A549 (cell line): ENCODE measurements at regions not wholly inside any gene's neighbourhood (a gene's known extent, or its start where the extent isn't known, plus 50 kb on each side); places are given as distances from the start of the nearest gene placed in this dataset.

ENCODE experiments used
- ATAC-seq, 2 experiments: fragments of 200-7000 bp in 1 of 2; fragments of >200 bp in 1 of 2; cut with Nextera tagmentation in 1 of 2; cut with Tn5 transposase in 1 of 2; 3 replicates each; pipeline versions ENCODE4 v1.8.0 to v1.9.1; 2018 to 2020; ENCODE audit warnings: mild to moderate bottlenecking in 1 of 2, moderate library complexity in 1 of 2
- CTCF ChIA-PET: fragments of 300-600 bp; sonication (Branson Sonifier 250); formaldehyde crosslinking; extraction: SDS; loops from one replicate; lab custom pipeline; 2021; ENCODE audit warnings: antibody characterized with exemption, inconsistent platforms; lab: Yijun Ruan, JAX
- POLR2A ChIA-PET: fragments of 350-600 bp; formaldehyde crosslinking; extraction: SDS; loops from one replicate; lab custom pipeline; 2021; ENCODE audit warnings: antibody characterized with exemption, inconsistent platforms; lab: Yijun Ruan, JAX
- DNase-seq, 2 experiments: peaks; one replicate each; pipeline versions ENCODE4 v3.0.0 to v3.0.0-alpha.2; 2011 to 2016; ENCODE audit warnings: low read depth in 1 of 2, low spot score in 1 of 2
- FAIRE-seq: peaks from 2 replicates; lab custom pipeline; 2011; peaks lifted over from hg19 to GRCh38; lab: Jason Lieb, UNC
- H3K27ac ChIP-seq, 2 experiments: fragments of >200 bp; sonication (Bioruptor Twin); formaldehyde crosslinking; 3 replicates each; pipeline ENCODE4 v1.5.1; 2016 to 2017
- H3K4me1 ChIP-seq: fragments of >200 bp; sonication (Bioruptor Twin); formaldehyde crosslinking; 3 replicates; pipeline ENCODE4 v1.6.1; 2016
- H3K4me2 ChIP-seq: fragments of >200 bp; sonication (Bioruptor Twin); formaldehyde crosslinking; 3 replicates; pipeline ENCODE4 v1.6.1; 2016
- H3K4me3 ChIP-seq: fragments of >200 bp; sonication (Bioruptor Twin); formaldehyde crosslinking; 3 replicates; pipeline ENCODE4 v1.5.1; 2016
- H3K9me3 ChIP-seq: fragments of >200 bp; sonication (Bioruptor Twin); formaldehyde crosslinking; 3 replicates; pipeline ENCODE4 v1.6.1; 2016
- BHLHE40 ChIP-seq: IDR thresholded peaks from 2 replicates; pipeline ENCODE4 v1.6.1; 2012; ENCODE audit warnings: low read depth, low read length, inconsistent platforms
- CBX2 ChIP-seq: fragments of 200-600 bp; sonication (generic); IDR thresholded peaks from 2 replicates; pipeline ENCODE4 v1.6.1; 2016; ENCODE audit warnings: low read depth, mild to moderate bottlenecking, borderline replicate concordance
- CHD2 ChIP-seq: fragments of 150-350 bp; IDR thresholded peaks from 2 replicates; pipeline ENCODE4 v1.6.1; 2014; ENCODE audit warnings: low read length; ENCODE audit not compliant: partially characterized antibody
- FOSB ChIP-seq: fragments of 250-450 bp; sonication (Bioruptor Pico); IDR thresholded peaks from 2 replicates; pipeline ENCODE4 v1.5.0; 2020; ENCODE audit warnings: mild to moderate bottlenecking, moderate library complexity
- GATA3 ChIP-seq: IDR thresholded peaks from 2 replicates; pipeline ENCODE4 v1.6.1; 2012; ENCODE audit warnings: borderline replicate concordance
- HOXA7 ChIP-seq: fragments of 250-450 bp; sonication (Bioruptor Pico); IDR thresholded peaks from 2 replicates; pipeline ENCODE4 v1.5.0; 2020; ENCODE audit warnings: mild to moderate bottlenecking, moderate library complexity
- JUNB ChIP-seq: fragments of >200 bp; sonication (Bioruptor Twin); formaldehyde crosslinking; IDR thresholded peaks from 2 replicates; pipeline ENCODE4 v1.6.1; 2016
- KDM5A ChIP-seq: fragments of 200-600 bp; sonication (generic); IDR thresholded peaks from 2 replicates; pipeline ENCODE4 v1.6.1; 2016; ENCODE audit warnings: antibody characterized with exemption, mild to moderate bottlenecking
- MAFK ChIP-seq: fragments of 450-650 bp; IDR thresholded peaks from 2 replicates; pipeline ENCODE4 v1.6.1; 2014; ENCODE audit not compliant: partially characterized antibody
- MAZ ChIP-seq: fragments of 150-350 bp; IDR thresholded peaks from 2 replicates; pipeline ENCODE4 v1.6.1; 2014; ENCODE audit warnings: antibody characterized with exemption, low read depth, low read length, borderline replicate concordance
- MYC ChIP-seq: IDR thresholded peaks from 2 replicates; pipeline ENCODE4 v1.6.1; 2012; ENCODE audit warnings: mild to moderate bottlenecking, inconsistent platforms, low read length, improper control_type of control experiment, borderline replicate concordance
- NFE2L2 ChIP-seq: fragments of 150-350 bp; conservative IDR thresholded peaks from 2 replicates; pipeline ENCODE4 v1.6.1; 2014; ENCODE audit warnings: low read length
- NPAS2 ChIP-seq: fragments of 250-450 bp; sonication (Bioruptor Pico); IDR thresholded peaks from 2 replicates; pipeline ENCODE4 v1.8.0; 2022; ENCODE audit warnings: mild to moderate bottlenecking, moderate library complexity, borderline replicate concordance
- NR3C1 ChIP-seq: fragments of >200 bp; sonication (Bioruptor Twin); formaldehyde crosslinking; IDR thresholded peaks from 3 replicates; pipeline ENCODE4 v1.6.1; 2017
- PBX3 ChIP-seq: IDR thresholded peaks from 2 replicates; pipeline ENCODE4 v1.6.1; 2012
- PHF8 ChIP-seq: fragments of 200-600 bp; sonication (generic); IDR thresholded peaks from 2 replicates; pipeline ENCODE4 v1.6.1; 2016; ENCODE audit warnings: low read depth, mild to moderate bottlenecking, antibody characterized with exemption, moderate library complexity, borderline replicate concordance
- POLR2A ChIP-seq: IDR thresholded peaks from 2 replicates; pipeline ENCODE4 v1.6.1; 2012; ENCODE audit warnings: mild to moderate bottlenecking, low read length
- REST ChIP-seq: fragments of 200-600 bp; sonication (generic); IDR thresholded peaks from 2 replicates; pipeline ENCODE4 v1.6.1; 2016; ENCODE audit warnings: antibody characterized with exemption, mild to moderate bottlenecking, moderate library complexity
- RNF2 ChIP-seq: fragments of 200-600 bp; sonication (generic); IDR thresholded peaks from 2 replicates; pipeline ENCODE4 v1.6.1; 2016; ENCODE audit warnings: low read depth, mild to moderate bottlenecking, antibody characterized with exemption, moderate library complexity, borderline replicate concordance
- SMC3 ChIP-seq: fragments of >200 bp; sonication (Bioruptor Twin); formaldehyde crosslinking; IDR thresholded peaks from 3 replicates; pipeline ENCODE4 v1.6.1; 2018; ENCODE audit warnings: inconsistent platforms
- TFCP2L1 ChIP-seq: fragments of 250-450 bp; sonication (Bioruptor Pico); IDR thresholded peaks from 2 replicates; pipeline ENCODE4 v1.5.0; 2021; ENCODE audit warnings: mild to moderate bottlenecking
- USF2 ChIP-seq: fragments of 450-650 bp; IDR thresholded peaks from 2 replicates; pipeline ENCODE4 v1.6.1; 2014; ENCODE audit warnings: antibody characterized with exemption
- WGBS: methylation state at CpG from one replicate; pipeline ENCODE4 v1.1.6; 2017; ENCODE audit errors: missing lambda C conversion rate; 5-methylcytosine and 5-hydroxymethylcytosine counted together
- TF ChIP-seq, protein P1 (sequence below): fragments of 250-450 bp; sonication (Bioruptor Pico); IDR thresholded peaks from 2 replicates; pipeline ENCODE4 v1.5.0; 2020; ENCODE audit warnings: low read depth, mild to moderate bottlenecking, moderate library complexity
- TF ChIP-seq, protein P2 (sequence below): fragments of >200 bp; sonication (Bioruptor Twin); formaldehyde crosslinking; IDR thresholded peaks from 2 replicates; pipeline ENCODE4 v1.6.1; 2016

DNA sequence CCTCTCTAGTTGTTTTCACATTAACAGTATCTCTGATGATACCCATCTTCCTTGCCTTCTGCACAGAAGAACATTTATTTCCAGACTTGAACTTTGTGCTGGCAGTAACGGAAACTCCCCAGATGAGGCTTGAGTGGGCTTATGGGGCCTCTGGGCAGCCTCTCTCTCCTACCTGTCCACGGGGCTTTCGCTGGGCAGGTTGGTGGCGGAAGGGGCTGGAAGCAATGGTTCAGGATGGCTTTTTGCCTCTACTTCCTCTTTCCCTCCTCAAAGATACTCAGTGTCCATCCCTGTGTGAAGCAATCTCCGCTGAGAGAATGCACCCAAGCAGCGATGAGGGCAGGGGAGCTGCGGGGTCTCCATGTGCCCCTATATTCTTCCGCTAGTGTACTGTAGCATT lies 348.2 kb downstream of the HLX start:
- ChIA-PET POLR2A (no interaction called here), CTCF (no interaction called here)
- FAIRE-seq, result no peak
- no peak for ATAC-seq
- H3K4me3 ChIP-seq, result no peak overlapping the region
- H3K4me1 ChIP-seq, result no peaks in the 10 kb centered on the region
- DNase-seq, result no peak
- H3K9me3 ChIP-seq, result peaks cover 8% of the 10 kb centered on the region; the same call in 2 of the 3 replicates
- WGBS, result 75% methylated on average over 8 of the region's 8 CpGs
- TF ChIP-seq JUNB, result no peak
- no peak for TF ChIP-seq MYC
- TF ChIP-seq PBX3, result no peak
- no peak for TF ChIP-seq MAFK
- TF ChIP-seq GATA3, result no peak
- TF ChIP-seq NPAS2 (CRISPR knock-in tag), result no peak
- no peak for TF ChIP-seq CHD2
- H3K27ac ChIP-seq, result no peak overlapping the region
- H3K4me2 ChIP-seq, result no peak overlapping the region

- ATAC-seq (no peak), DNase-seq (no peak), FAIRE-seq (no peak)
- ChIA-PET POLR2A (no interaction called here), CTCF (no interaction called here)
- WGBS, result 75% methylated on average over 11 of the region's 11 CpGs
- Histone ChIP-seq H3K9me3 (peaks cover 6% of the 10 kb centered on the region; the same call in 2 of the 3 replicates), H3K4me2 (no peak overlapping the region), H3K4me3 (no peak overlapping the region), H3K4me1 (no peaks in the 10 kb centered on the region), H3K27ac (no peak overlapping the region)
- TF ChIP-seq SMC3, result no peak
- no peak for TF ChIP-seq REST
- TF ChIP-seq NR3C1, result no peak
- no peak for TF ChIP-seq KDM5A
- no peak for TF ChIP-seq BHLHE40
- TF ChIP-seq GATA3, result no peak
- no peak for TF ChIP-seq FOSB (CRISPR knock-in tag)
- no peak for TF ChIP-seq RNF2
- TF ChIP-seq MAFK, result no peak
- TF ChIP-seq, protein P1, sequence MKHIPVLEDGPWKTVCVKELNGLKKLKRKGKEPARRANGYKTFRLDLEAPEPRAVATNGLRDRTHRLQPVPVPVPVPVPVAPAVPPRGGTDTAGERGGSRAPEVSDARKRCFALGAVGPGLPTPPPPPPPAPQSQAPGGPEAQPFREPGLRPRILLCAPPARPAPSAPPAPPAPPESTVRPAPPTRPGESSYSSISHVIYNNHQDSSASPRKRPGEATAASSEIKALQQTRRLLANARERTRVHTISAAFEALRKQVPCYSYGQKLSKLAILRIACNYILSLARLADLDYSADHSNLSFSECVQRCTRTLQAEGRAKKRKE (CRISPR knock-in tag), result no peak
- TF ChIP-seq MAZ, result no peak
- no peak for TF ChIP-seq CBX2
- no peak for TF ChIP-seq NPAS2 (CRISPR knock-in tag)
- TF ChIP-seq TFCP2L1 (CRISPR knock-in tag), result no peak
- TF ChIP-seq NFE2L2, result no peak
These were observed 348.7 kb downstream of the HLX start for GRCh38 chr1:221227872-221228337.

- ChIA-PET CTCF (interaction anchor here (0.9 to 1.0 kb wide), 2 partner anchors 10 to 207 kb away, joined by 3 read pairs; no protein-coding TSS in a partner anchor), POLR2A (no interaction called here)
- TF ChIP-seq JUNB, result no peak
- TF ChIP-seq USF2, result no peak
- no peak for TF ChIP-seq POLR2A
- no peak for TF ChIP-seq HOXA7 (CRISPR knock-in tag)
- no peak for TF ChIP-seq PHF8
- TF ChIP-seq, protein P2, sequence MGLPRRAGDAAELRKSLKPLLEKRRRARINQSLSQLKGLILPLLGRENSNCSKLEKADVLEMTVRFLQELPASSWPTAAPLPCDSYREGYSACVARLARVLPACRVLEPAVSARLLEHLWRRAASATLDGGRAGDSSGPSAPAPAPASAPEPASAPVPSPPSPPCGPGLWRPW, result no peak
- no peak for TF ChIP-seq NFE2L2
- Histone ChIP-seq H3K4me3 (no peak overlapping the region), H3K4me1 (no peaks in the 10 kb centered on the region), H3K27ac (no peak overlapping the region), H3K4me2 (no peak overlapping the region), H3K9me3 (peaks cover 4% of the 10 kb centered on the region; the same call in 2 of the 3 replicates)
- DNase-seq (no peak), FAIRE-seq (no peak), ATAC-seq (no peak)
- 26% methylated on average over 5 of the region's 5 CpGs for WGBS
These were observed 349.4 kb downstream of the HLX start for GRCh38 chr1:221228594-221228993.
